HFF-Myc (cell line): ENCODE measurements at regions not wholly inside any gene's neighbourhood (a gene's known extent, or its start where the extent isn't known, plus 50 kb on each side); places are given as distances from the start of the nearest gene placed in this dataset.

ENCODE experiments used
- DNase-seq: peaks from one replicate; pipeline ENCODE4 v3.0.0-alpha.2; 2011; ENCODE audit warnings: low read depth; ENCODE audit errors: extremely low read depth
- H3K4me3 ChIP-seq: replicated peaks from 2 replicates; pipeline ENCODE4 v1.5.1; 2011; ENCODE audit warnings: low read depth, mild to moderate bottlenecking, control low read depth, low read length
- CTCF ChIP-seq: IDR thresholded peaks from 2 replicates; pipeline ENCODE4 v1.5.1; 2012; ENCODE audit warnings: mild to moderate bottlenecking, low read depth, low read length, control low read depth; ENCODE audit errors: missing control alignments

DNA sequence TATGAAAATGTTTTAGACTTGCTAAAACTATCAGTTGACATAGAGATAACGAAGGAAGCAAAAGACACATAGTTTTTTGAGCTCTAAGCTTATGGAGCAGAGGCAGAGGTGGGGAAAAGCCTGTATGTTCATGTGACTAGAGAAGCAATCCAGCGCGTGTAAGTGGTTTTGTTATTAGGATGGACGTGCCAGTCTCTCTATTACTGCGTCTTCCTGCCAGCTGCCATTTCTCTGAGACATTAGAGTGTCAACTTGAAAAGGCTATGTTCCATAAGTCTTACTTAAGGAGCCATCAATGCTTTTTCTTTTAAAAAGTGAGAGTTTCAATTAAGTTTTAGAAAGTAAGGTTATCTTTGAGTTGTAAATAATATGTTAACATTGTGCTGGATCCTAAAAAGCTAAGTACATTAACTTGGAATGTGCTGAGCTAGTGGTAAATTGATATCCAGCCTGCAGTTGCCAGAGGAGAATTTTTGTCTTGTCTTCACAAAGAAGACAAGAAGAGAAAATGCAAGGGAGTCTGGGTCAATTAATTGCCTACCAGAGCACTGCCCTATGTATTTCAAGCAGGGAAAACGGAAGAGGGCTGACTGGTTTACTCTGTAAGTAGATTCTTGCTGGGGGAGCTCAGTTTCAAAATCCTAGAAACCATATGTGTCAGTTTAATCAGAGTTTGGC lies 161.8 kb upstream of the B3GALT2 start:
- H3K4me3 ChIP-seq = no peak overlapping the region
- TF ChIP-seq CTCF = no peak
- DNase-seq = no peak

DNA sequence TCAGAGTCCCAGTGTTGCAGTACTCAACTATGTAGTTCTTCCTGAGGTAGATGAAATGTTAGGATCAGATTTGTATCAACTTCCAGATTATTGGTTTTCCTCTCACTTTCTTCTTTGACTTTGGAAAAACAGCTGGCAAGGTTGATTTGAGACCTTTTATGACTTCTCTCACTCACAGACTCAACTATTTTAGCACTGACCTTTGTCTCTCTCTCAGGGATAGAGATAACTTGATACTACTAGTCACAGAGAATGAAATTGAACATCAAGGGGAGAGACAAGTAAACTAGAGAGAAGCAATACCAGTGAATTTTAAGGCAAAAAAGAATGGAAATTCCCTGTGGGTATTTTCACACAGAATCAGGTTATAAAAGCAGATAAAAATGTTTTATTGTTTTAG lies 159.7 kb upstream of the B3GALT2 start:
- no peak for TF ChIP-seq CTCF
- H3K4me3 ChIP-seq = no peak overlapping the region
- DNase-seq = no peak

DNA sequence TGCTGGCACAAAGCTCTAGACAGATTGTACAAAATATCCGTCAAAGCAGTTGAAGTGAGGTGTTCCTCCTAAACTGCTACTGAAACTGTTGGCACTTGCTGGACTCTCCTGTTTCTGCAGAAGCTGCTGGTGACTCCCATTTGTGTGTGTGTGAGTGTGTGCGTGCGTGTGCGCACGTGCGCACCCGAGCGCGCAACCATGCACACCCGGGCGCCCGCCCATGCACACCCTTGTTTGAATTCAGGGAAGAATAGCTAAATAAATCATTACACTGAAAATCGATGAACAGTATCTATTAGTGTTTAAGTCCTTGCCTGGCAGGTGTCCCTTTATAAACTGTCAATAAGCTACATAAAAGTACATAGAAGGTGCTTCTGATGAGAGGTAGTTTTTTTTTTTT lies 156.4 kb upstream of the B3GALT2 start:
- no peak for DNase-seq
- TF ChIP-seq CTCF = no peak
- no peak overlapping the region for H3K4me3 ChIP-seq

GRCh38 chr1:193340331-193340730 lies 153.9 kb upstream of the B3GALT2 start:
- TF ChIP-seq CTCF = no peak
- DNase-seq = no peak
- no peak overlapping the region for H3K4me3 ChIP-seq

- H3K4me3 ChIP-seq = no peak overlapping the region
- TF ChIP-seq CTCF = no peak
- no peak for DNase-seq
These were observed 153.0 kb upstream of the B3GALT2 start for GRCh38 chr1:193339401-193339800.

DNA sequence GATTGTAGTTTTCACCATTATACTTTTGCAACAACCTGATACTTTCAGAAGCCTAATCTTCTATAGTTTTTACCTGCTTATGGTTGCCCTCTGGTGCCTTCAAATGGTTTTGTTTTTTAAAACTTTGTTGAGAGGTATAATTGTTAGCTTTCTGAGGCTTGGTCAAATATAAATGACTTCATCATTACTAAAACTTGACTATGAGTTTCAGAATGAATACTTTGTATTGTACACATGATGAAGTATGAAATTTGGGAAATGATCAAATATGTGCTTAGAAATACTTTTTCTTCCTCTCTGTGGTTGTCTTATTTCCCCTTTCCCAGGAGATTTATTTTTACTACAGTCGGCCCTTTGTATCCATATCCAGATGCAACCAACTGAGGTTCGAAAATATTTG lies 151.8 kb upstream of the B3GALT2 start:
- no peak overlapping the region for H3K4me3 ChIP-seq
- no peak for TF ChIP-seq CTCF
- DNase-seq = no peak
